Peyer's patch (tissue), 4 donors: ENCODE measurements at regions not wholly inside any gene's neighbourhood (a gene's known extent, or its start where the extent isn't known, plus 50 kb on each side); places are given as distances from the start of the nearest gene placed in this dataset.

Source experiments
- DNase-seq, 3 donors: peaks; one replicate each; pipeline ENCODE4 v3.0.0-alpha.2; 2017 to 2019
- H3K27ac ChIP-seq, 4 donors: fragments of 200-600 bp; sonication (generic); one replicate each; pipeline ENCODE4 v1.5.1; 2016 to 2019
- H3K27me3 ChIP-seq, 2 donors: fragments of 200-600 bp; sonication (generic); one replicate each; pipeline ENCODE4 v1.5.1; 2019
- H3K36me3 ChIP-seq, 3 donors: fragments of 200-600 bp; sonication (generic); one replicate each; pipeline ENCODE4 v1.5.1; 2016 to 2019
- H3K4me1 ChIP-seq, 4 donors: fragments of 200-600 bp; sonication (generic); one replicate each; pipeline ENCODE4 v1.5.1; 2016 to 2019
- H3K4me3 ChIP-seq, 4 donors: fragments of 200-600 bp; sonication (generic); 1 replicate in 3 of 4; 2 replicates in 1 of 4; pipeline ENCODE4 v1.5.1; 2016 to 2019; ENCODE audit warnings: mild to moderate bottlenecking in 1 of 4
- H3K9me3 ChIP-seq, 4 donors: fragments of 200-600 bp; sonication (generic); one replicate each; pipeline ENCODE4 v1.5.1; 2016 to 2019; ENCODE audit warnings: mild to moderate bottlenecking in 1 of 4
- CTCF ChIP-seq, 6 experiments: fragments of 450-650 bp in 4 of 6; fragments of 200-600 bp in 2 of 6; sonication (generic) in 1 of 6; IDR thresholded peaks; one replicate each; pipeline ENCODE4 v1.5.1; 2017 to 2019; ENCODE audit warnings: antibody characterized with exemption in 6 of 6, mild to moderate bottlenecking in 3 of 6, moderate library complexity in 1 of 6
- POLR2A ChIP-seq, 2 donors: fragments of 450-650 bp; IDR thresholded peaks; one replicate each; pipeline ENCODE4 v1.5.1; 2017; ENCODE audit warnings: antibody characterized with exemption in 2 of 2, mild to moderate bottlenecking in 2 of 2, moderate library complexity in 2 of 2

GRCh38 chr1:219560856-219561255 lies 52.0 kb downstream of the ZC3H11B start:
- H3K4me3 ChIP-seq: no peak overlapping the region
- no peak for TF ChIP-seq POLR2A (IDR thresholded peaks at IDR 0.05)
- TF ChIP-seq CTCF (IDR thresholded peaks at IDR 0.05): no peak

GRCh38 chr1:219559899-219560298 lies 53.0 kb downstream of the ZC3H11B start:
- no peaks in the 10 kb centered on the region for H3K4me1 ChIP-seq
- no peaks in the 10 kb centered on the region for H3K9me3 ChIP-seq
- no peak overlapping the region for H3K27ac ChIP-seq
- H3K4me3 ChIP-seq: no peak overlapping the region
- no peaks in the 10 kb centered on the region for H3K36me3 ChIP-seq
- TF ChIP-seq POLR2A (IDR thresholded peaks at IDR 0.05) (no peak), CTCF (IDR thresholded peaks at IDR 0.05) (no peak)
- DNase-seq: no peak
- no peaks in the 10 kb centered on the region for H3K27me3 ChIP-seq

More at GRCh38 chr1:219560856-219561255, 52.0 kb downstream of the ZC3H11B start:
- Histone ChIP-seq H3K9me3 (no peaks in the 10 kb centered on the region), H3K27me3 (no peaks in the 10 kb centered on the region), H3K27ac (no peak overlapping the region), H3K4me1 (no peaks in the 10 kb centered on the region), H3K36me3 (no peaks in the 10 kb centered on the region)
- DNase-seq: no peak

GRCh38 chr1:219555806-219556205 lies 57.1 kb downstream of the ZC3H11B start:
- H3K27me3 ChIP-seq: no peaks in the 10 kb centered on the region
- H3K27ac ChIP-seq: peak overlapping the region in 1 of 4 donors; percentile 19
- H3K36me3 ChIP-seq: no peaks in the 10 kb centered on the region
- no peak overlapping the region for H3K4me3 ChIP-seq
- no peaks in the 10 kb centered on the region for H3K9me3 ChIP-seq
- no peak for DNase-seq
- H3K4me1 ChIP-seq: no peaks in the 10 kb centered on the region
- no peak for TF ChIP-seq CTCF (IDR thresholded peaks at IDR 0.05)
- no peak for TF ChIP-seq POLR2A (IDR thresholded peaks at IDR 0.05)

- H3K27me3 ChIP-seq: no peaks in the 10 kb centered on the region
These were observed 57.7 kb downstream of the ZC3H11B start for GRCh38 chr1:219555031-219555692.

GRCh38 chr1:219553934-219554502 lies 58.9 kb downstream of the ZC3H11B start:
- no peak for TF ChIP-seq POLR2A (IDR thresholded peaks at IDR 0.05)
- TF ChIP-seq CTCF (IDR thresholded peaks at IDR 0.05): no peak
- no peak for DNase-seq
- H3K4me3 ChIP-seq: no peak overlapping the region
- no peaks in the 10 kb centered on the region for H3K9me3 ChIP-seq
- no peaks in the 10 kb centered on the region for H3K36me3 ChIP-seq
- H3K4me1 ChIP-seq: no peaks in the 10 kb centered on the region
- no peaks in the 10 kb centered on the region for H3K27me3 ChIP-seq
- no peak overlapping the region for H3K27ac ChIP-seq

More at GRCh38 chr1:219555031-219555692, 57.7 kb downstream of the ZC3H11B start:
- DNase-seq: no peak
- Histone ChIP-seq H3K4me1 (no peaks in the 10 kb centered on the region), H3K4me3 (no peak overlapping the region), H3K9me3 (no peaks in the 10 kb centered on the region), H3K36me3 (no peaks in the 10 kb centered on the region), H3K27ac (peak overlapping the region in 1 of 4 donors; percentile 19)
- TF ChIP-seq CTCF (IDR thresholded peaks at IDR 0.05): no peak
- no peak for TF ChIP-seq POLR2A (IDR thresholded peaks at IDR 0.05)
